Ascending aorta (tissue), 2 donors: ENCODE measurements at regions not wholly inside any gene's neighbourhood (a gene's known extent, or its start where the extent isn't known, plus 50 kb on each side); places are given as distances from the start of the nearest gene placed in this dataset.

Source experiments
- DNase-seq, 2 donors: peaks; one replicate each; pipeline ENCODE4 v3.0.0-alpha.2; 2019; ENCODE audit warnings: low spot score in 2 of 2
- H3K27ac ChIP-seq, 2 donors: fragments of 200-600 bp; sonication (generic); one replicate each; pipeline ENCODE4 v1.5.1; 2016 to 2017; ENCODE audit warnings: mild to moderate bottlenecking in 1 of 2
- H3K27me3 ChIP-seq: fragments of 200-600 bp; sonication (generic); one replicate; pipeline ENCODE4 v1.5.1; 2017
- H3K36me3 ChIP-seq, 2 donors: fragments of 200-600 bp; sonication (generic); one replicate each; pipeline ENCODE4 v1.5.1; 2016
- H3K4me1 ChIP-seq, 2 donors: fragments of 200-600 bp; sonication (generic); one replicate each; pipeline ENCODE4 v1.5.1; 2016 to 2017; ENCODE audit warnings: mild to moderate bottlenecking in 1 of 2
- H3K4me3 ChIP-seq, 2 donors: fragments of 200-600 bp; sonication (generic); one replicate each; pipeline ENCODE4 v1.5.1; 2016 to 2017; ENCODE audit warnings: mild to moderate bottlenecking in 1 of 2
- H3K9me3 ChIP-seq, 2 donors: fragments of 200-600 bp; sonication (generic); one replicate each; pipeline ENCODE4 v1.5.1; 2016
- CTCF ChIP-seq, 3 experiments: fragments of 200-600 bp in 2 of 3; fragments of 450-650 bp in 1 of 3; sonication (generic) in 2 of 3; IDR thresholded peaks; one replicate each; pipeline ENCODE4 v1.5.1; 2016 to 2019; ENCODE audit warnings: antibody characterized with exemption in 3 of 3, mild to moderate bottlenecking in 1 of 3, moderate library complexity in 1 of 3
- intact Hi-C: fragments of 100-400 bp; cut with DNase I; formaldehyde crosslinking; loops from one replicate; pipeline ENCODE4 v1.15.1; 2023

- Histone ChIP-seq H3K4me3 (no peak overlapping the region), H3K4me1 (no peaks in the 10 kb centered on the region), H3K27me3 (no peaks in the 10 kb centered on the region), H3K9me3 (no peaks in the 10 kb centered on the region), H3K36me3 (no peaks in the 10 kb centered on the region), H3K27ac (no peak overlapping the region)
- intact Hi-C loops, result no loop called here
- TF ChIP-seq CTCF (IDR thresholded peaks at IDR 0.05), result no peak
- DNase-seq, result no peak
Observed at GRCh38 chr13:69109891-69110525, 997.6 kb upstream of the ATXN8OS start.

DNA sequence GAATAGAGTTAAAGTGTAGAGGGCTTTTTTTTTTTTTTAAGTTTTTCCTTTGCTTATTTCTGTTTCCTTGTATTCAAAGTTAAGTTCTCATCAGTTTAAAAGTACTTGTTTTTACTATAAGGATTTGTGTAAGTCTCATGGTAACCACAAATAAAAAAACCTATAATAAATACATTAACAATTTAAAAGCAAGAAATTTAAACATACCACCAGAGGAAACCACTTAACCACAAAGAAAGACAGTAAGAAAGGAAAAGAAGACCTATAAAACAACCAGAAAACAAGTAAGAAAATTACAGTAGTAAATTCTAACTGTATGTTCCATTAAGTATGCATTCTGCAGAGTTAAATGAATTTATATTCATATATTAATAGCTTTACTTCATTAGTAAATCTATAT lies 999.1 kb upstream of the ATXN8OS start:
- Histone ChIP-seq H3K27ac (no peak overlapping the region), H3K9me3 (no peaks in the 10 kb centered on the region), H3K4me1 (no peaks in the 10 kb centered on the region), H3K27me3 (no peaks in the 10 kb centered on the region), H3K4me3 (no peak overlapping the region), H3K36me3 (no peaks in the 10 kb centered on the region)
- no peak for TF ChIP-seq CTCF (IDR thresholded peaks at IDR 0.05)
- intact Hi-C loops, result no loop called here
- no peak for DNase-seq

DNA sequence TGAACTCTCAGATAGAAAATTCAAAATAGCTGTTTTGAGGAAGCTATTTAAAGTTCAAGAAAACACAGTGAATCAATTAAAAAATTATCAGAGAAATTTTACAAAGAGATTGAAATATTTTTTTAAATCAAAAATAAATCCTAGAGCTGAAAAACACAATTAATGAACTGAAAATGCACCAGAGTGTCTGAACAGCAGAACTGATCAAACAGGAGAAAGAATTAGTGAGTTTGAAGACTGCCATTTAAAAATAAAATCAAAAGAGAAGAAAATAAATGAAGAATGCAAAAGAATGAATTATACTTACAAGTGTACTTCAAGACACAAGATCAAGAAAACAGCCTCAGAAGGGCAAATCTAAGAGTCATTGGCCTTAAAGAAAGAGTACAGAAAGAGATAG lies 1000.2 kb upstream of the ATXN8OS start:
- no peaks in the 10 kb centered on the region for H3K36me3 ChIP-seq
- no peak for TF ChIP-seq CTCF (IDR thresholded peaks at IDR 0.05)
- no peak for DNase-seq
- no peaks in the 10 kb centered on the region for H3K4me1 ChIP-seq
- no peak overlapping the region for H3K27ac ChIP-seq
- intact Hi-C loops, result no loop called here
- no peak overlapping the region for H3K4me3 ChIP-seq
- H3K27me3 ChIP-seq, result no peaks in the 10 kb centered on the region
- no peaks in the 10 kb centered on the region for H3K9me3 ChIP-seq

GRCh38 chr13:69101841-69102240 lies 1005.8 kb upstream of the ATXN8OS start:
- H3K9me3 ChIP-seq, result no peaks in the 10 kb centered on the region
- TF ChIP-seq CTCF (IDR thresholded peaks at IDR 0.05), result no peak
- no peaks in the 10 kb centered on the region for H3K4me1 ChIP-seq
- intact Hi-C loops, result no loop called here
- no peak for DNase-seq
- no peak overlapping the region for H3K27ac ChIP-seq
- H3K4me3 ChIP-seq, result no peak overlapping the region
- no peaks in the 10 kb centered on the region for H3K36me3 ChIP-seq
- H3K27me3 ChIP-seq, result no peaks in the 10 kb centered on the region

DNA sequence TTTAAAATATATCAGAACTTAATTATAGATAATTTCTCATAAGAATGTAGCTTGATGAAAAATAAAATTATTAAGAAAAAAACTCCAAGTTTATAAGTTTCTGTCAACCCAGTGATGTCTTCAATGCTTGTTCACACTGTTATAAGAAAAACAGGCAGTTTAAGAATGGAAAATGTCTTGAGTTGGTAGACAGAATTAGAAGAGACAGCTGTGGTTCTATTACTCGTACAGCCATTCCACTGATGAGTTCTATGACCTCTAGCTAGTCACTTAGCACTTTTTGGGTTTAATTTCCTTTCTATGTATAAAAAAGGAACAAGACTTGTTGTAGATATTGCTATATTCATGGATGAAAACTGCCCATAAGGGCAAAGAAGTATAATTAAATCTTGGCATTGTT lies 1013.1 kb upstream of the ATXN8OS start:
- no peaks in the 10 kb centered on the region for H3K27me3 ChIP-seq
- no peaks in the 10 kb centered on the region for H3K36me3 ChIP-seq
- DNase-seq, result no peak
- no peak overlapping the region for H3K4me3 ChIP-seq
- no peaks in the 10 kb centered on the region for H3K9me3 ChIP-seq
- TF ChIP-seq CTCF (IDR thresholded peaks at IDR 0.05), result no peak
- intact Hi-C loops, result no loop called here
- H3K4me1 ChIP-seq, result no peaks in the 10 kb centered on the region
- H3K27ac ChIP-seq, result no peak overlapping the region
